ENCODE measurements at regions not wholly inside any gene's neighbourhood (a gene's known extent, or its start where the extent isn't known, plus 50 kb on each side); places are given as distances from the start of the nearest gene placed in this dataset.
"Not testable (repeated sequence)": the region's sequence is repeated elsewhere in the genome, so short reads cannot be mapped to it uniquely, and the experiment has no call there.

DNA sequence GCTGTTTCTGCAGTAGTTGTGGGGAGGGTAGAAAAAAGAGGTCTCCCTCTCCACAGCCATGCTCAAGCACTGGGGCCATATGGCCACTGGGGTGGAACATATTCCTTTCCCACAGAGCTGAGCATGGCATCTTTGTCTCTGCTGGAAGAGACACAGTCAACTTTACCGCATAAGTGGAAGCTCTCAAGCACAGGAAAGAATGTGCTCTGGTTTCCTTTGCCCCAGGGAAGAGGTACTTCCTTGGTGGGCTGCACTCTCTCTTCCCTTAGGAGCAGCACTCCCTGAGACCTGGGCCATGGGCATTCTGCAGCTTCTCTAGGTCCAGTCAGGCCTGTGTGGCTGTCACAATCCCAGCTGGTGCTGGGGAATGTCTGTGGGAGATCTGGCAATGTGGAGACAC, 168.5 kb upstream of the ACTBL2 start:
- DNase-seq: no peak

DNA sequence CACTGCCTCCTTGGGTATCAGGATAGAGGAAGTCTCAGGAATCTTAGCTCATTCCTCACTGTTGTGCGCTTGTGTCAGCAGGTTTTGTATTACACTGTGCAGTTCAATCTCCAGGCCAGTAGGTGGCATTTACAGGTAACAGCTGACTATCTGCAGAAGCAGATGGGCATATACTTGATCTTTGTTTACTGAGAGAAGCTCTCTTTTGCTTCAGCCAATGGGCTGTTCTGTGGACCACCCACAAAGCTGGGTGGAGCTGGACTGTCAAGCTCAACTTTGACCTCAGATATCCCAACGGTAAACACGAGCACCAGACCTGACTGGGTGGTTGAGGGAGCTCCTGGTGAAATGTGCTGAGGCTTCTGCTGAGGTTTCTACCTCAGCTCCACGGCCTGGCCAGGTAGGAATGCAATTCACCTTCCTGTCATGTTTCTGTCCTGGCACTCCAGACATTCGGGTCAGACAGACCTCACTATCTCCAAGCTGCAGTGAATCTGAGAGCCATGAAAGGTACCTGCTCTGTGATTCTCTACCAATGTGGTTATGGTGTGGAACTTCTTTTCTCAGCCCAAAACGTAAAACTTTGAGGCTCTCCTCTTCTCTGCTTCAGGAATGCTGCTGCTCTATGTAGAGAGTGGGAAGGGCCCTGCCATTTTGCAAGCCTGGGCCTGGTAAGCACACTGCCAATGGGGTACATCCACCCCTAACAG, 167.9 kb upstream of the ACTBL2 start:
- no peak for DNase-seq

DNA sequence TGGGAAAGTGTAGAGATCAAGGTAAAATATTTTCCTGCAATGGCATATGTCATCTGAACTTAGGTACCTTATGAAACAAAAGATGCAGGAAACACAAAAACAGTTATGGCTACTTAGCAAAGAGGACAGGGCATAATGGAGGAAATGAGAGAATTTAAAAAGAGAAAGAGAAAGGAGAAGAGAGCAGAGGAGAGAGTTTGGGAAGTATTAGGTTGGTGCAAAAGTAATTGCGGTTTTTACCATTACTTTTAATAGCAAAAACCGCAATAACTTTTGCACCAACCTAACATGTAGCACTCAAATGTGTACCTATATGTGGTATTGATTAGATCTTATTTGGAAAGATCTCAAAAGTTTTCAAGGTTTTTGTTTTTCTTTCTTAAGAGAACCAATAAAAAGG, 160.1 kb upstream of the ACTBL2 start:
- DNase-seq: no peak

DNA sequence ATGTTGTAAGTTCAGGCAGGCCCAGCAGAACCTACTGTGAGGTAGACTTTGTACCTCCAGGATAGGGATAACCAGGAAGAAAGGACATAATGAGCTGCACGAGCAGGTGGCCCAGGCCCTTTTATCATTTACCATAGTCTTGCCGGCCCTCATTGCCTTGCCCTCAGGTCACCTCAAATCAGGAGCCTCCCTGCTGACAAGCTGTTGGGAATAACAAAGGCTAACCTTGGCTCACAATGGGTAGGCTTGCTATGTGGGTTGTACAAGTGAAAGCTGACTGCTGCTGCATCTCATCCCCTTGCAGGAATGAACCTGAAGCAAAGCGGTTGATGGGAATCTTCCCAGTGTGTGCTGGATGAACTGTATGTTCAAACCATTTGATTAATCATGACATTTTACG, 159.5 kb upstream of the ACTBL2 start:
- no peak for DNase-seq

DNA sequence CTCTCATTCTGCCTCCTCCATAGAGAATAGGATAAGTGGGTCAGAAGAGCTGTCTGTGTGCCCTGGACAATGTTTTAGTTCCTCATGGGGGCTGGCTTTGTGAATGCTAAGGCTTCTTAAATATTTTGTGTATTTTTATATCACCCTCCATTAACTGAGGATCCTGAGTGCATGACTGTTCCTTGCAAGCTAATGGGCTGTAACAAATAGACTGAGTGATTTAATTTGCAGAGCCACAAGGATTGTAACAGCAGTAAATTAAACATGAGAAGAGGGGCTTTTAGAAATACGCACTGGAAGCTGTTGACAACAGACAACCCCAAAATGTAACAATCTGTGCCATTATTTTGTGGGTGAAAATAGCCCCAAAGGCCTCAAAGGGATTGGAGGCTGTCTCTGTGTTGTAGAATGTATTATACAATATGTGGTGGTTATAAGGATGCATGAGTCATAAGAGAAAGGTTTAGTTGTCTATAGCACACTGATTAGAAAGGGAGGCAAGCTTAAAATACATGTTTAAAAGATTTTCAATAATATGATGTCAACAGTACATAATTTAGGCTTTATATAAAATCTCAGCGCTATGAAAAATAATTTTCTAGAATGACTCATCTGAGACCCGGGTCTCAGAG, 152.7 kb upstream of the ACTBL2 start:
- DNase-seq: no peak

DNA sequence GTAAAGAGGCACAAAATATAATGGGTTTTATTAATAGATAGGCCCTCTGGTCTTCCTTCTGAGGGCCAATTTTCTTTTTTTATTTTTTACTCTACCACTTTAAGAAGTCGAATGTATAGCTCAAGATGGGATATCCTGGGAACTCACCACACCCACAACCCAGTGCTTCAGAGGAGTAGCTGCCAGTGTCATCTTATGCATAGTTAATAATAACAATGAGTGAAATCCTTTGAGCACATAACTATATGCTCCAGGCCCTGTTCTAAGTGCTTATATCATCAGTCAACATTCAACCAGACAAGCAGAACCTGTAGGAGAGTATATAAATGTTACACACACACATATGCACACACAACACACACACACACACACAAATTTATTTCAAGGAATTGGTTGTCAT, 150.3 kb upstream of the ACTBL2 start:
- no peak for DNase-seq

DNA sequence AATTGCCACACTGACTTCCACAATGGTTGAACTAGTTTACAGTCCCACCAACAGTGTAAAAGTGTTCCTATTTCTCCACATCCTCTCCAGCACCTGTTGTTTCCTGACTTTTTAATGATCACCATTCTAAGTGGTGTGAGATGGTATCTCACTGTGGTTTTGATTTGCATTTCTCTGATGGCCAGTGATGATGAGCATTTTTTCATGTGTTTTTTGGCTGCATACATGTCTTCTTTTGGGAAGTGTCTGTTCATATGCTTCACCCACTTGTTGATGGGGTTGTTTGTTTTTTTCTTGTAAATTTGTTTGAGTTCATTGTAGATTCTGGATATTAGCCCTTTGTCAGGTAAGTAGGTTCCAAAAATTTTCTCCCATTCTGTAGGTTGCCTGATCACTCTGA, 148.5 kb upstream of the ACTBL2 start:
- not testable (repeated sequence) for DNase-seq

DNA sequence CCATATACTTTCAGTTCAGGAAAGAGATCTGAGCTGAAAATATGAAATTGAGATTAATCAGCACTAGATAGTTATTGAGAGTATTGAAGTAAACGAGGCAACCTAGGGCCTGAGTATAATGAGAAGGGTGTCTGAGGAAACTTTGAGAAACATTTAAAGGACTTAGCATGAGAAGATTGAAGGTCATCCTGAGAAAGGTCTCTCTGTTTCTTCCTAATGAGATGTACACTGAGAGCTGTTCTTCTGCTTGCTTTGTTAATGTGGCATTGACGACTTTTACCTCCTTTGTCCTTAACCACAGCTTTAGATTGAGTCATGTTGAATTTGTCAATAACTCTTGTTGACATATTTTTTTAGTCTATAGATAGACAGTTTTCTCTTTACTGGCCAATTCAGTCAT, 145.1 kb upstream of the ACTBL2 start:
- no peak for DNase-seq

DNA sequence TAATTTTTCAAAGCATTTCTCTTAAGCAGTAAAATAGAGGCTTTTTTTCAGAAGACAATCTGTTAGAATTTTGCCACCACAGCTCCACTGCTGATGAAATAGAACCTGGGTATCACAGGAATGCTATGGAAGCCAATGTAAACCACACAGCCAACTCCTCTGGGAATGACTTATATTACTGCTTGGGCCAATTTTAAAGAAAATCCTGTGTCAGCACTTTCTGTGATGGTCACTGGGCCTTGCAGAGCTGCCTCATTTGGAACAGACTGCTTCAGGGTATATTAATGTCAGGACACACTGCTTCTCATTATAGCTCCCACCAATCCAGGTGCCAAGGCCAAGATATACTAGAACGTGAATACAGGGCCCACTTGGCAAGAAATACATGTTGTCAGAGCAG, 144.1 kb upstream of the ACTBL2 start:
- no peak for DNase-seq

DNA sequence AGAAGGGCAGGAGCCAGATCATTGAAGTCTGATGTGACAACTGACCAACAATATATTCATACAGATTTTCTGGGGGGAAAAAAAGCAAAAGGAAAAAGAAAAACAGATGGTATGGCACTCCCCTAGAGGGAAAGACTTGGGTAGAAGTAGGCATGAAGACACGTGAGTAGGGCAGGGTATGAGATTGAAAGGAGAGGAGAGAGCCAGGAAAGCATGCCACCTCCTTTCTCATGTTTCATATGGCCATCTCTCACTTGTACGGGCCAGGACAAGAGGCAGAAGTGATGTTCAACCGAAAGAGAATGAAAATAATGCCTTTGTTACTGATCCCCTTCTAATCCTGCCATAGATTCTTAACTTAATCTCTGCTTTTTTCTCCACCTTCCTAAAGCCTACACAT, 139.0 kb upstream of the ACTBL2 start:
- DNase-seq: no peak

DNA sequence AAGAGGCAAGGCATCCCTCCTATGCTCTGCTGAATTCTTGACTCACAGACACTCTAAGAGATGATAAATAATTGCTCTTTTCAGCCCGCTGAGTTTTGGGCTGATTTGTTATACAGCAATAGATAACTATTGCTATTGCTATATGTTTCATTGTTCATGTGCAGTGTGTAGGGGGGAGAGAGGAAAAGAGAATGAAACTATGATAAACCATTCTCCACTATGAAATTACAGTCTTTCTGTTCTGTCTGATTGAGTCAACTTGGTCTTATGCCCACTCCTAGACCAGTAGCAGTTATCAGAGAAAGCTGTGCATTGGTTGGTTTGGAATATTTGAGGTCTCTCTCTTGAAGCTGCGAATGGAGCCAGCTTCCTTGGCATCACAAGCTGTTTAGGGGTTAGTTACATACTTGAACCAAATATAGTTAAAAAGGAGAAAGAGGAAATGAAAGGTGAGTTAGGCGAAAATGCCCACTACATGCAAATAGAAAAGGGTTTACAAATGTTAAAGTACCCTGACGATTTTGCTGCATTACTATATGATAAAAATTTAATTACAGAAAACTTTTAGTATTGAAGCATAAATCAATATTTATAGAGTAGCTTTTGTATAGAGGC, 136.3 kb upstream of the ACTBL2 start:
- no peak for DNase-seq

DNA sequence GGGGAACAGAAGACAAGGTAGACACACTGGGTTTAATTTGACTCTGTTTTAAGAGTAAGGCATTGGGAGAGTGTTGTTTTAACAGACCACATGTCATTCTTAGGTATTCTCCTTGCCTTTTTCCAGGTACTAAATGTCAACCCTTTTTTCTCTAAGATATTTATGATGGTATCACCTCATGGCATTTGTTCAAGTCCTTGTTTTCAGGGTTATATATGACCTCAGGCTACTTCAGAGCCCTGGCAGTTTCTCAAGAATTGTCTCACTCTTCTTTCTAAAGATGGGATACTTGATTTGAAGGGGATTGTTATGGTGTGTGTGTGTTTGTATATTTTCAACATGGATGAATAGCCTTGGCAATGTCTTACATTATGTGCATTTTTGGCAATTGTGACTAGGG, 131.1 kb upstream of the ACTBL2 start:
- DNase-seq: no peak

DNA sequence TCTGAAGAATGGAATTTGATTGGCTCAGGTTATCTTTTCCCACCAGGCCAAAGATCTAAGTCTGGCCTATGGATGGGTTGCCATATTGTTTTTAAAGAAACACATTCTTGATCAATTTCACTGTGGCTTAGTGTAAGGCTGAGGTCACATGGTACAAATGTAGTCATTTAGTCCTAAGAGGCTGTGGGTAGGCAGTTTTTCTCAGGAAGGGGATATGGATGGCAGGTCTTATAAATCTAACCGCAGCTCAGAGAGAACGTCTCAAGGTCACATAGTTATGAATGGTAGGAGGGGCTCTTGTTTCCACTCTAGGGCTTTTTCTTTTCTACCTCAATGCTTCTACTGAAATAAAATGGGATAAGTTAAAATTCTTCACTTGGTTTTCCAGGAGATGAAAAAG, 128.6 kb upstream of the ACTBL2 start:
- no peak for DNase-seq

DNA sequence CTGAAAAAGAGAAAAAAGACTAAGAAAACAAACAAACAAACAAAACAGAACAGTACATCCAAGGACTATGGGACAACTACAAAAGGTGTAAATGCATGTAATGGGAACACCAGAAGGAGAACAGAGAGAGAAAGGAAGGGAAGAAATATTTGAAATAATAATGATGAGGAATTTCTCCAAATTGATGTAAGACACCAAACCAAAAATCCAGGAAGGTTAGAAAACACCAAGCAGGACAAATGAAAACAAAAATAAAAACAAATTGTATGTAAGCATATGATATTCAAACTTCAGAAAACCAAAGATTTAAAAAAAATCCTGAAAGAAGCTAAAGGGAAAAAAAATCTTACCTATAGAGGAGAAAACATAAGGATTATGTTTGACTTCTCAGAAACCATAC, 125.9 kb upstream of the ACTBL2 start:
- DNase-seq: no peak

DNA sequence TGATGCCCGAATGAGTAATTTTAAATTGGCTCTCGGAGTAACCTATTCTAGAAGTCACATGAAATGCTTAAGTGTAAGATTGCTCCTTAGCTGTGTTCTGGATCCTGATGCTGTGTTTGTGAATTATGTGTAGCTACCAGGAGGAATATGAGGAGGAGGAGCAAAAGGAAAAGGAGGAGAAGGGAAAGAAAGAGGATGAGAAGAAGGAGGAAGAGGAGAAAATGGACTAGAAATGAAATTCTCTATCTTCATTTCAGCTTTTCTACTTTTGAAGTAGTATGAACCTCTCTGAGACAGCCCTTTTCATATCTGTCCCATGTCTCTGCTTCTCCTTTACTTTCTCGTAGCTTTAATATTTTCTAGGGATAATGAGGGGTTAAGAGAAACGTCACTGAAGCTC, 119.4 kb upstream of the ACTBL2 start:
- no peak for DNase-seq

DNA sequence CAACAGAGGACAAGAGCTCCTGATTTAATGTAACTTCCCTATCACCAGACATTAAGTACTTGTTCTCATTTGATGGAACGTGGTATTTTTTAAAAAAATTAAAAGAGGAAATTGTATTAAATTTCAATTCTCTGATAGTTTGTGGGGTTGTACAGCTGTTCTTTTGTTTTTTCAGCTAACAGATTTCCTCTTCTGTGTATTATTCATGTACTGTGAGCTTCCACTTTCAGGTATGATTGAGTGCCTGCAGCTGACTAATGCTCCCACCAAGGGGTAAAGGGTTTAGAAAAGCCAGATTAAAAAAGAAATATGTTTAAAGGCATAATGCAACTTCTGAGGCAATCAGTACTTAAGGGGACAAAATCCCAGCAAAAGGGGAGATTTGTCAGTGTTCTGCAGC, 117.7 kb upstream of the ACTBL2 start:
- DNase-seq: no peak

DNA sequence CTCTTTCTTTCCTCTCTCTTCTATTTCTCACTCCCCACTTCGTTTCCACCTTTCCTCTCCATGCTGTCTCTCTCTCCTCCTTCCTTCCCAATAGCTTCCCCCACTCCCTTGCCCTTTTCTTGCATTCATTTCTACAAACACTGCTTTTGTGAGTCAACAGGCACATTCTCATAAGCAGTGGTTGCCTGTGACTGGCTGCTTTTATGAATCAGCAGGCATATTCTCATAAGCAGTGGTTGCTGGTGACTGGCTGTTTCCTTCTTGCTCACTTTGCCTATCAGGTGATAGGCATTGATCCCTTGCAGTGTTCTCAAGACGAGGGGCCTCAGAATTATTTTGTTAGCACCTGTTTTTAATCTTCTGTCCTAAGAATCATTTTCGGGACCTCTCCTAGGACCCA, 116.1 kb upstream of the ACTBL2 start:
- DNase-seq: no peak

DNA sequence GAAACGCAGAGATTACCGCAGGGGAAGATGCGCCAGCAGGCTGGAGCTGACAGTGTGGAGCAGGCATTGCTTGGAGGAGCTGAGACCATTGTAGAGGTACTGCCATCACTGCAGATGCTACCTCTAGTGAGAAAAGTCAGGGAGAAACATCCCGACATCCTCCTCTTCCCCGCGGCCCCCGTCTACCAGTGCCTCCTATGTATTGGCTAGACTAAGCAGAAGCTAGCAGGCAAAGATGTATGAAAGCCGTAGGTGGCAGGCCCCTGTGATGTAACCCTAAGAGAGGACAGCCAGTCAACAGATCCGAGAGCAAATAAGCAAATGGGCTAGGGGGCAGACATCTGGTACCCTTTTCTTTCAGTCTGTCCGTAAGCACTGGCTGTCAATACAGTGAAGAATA, 115.5 kb upstream of the ACTBL2 start:
- no peak for DNase-seq

DNA sequence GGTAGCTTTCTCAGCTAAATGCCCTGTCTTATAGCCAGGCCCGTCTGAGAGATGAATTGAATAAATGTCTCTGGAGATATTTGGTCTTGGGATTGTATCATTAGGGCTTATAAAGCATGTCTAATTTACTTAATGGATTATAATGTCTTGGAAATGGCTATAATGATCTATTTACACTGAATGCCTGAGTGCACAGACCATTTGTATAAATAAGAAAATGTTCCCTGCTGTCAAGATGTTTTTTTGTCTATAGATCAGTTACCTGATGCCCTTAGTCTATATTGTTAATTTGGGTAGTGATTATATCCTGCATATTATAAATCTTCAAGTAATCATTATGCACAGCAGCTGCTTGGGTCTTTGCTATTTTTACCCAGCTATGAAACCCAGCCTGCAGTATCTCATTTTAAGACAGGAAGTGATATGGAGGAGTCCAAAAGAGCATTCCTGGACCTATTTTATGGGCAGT, 112.9 kb upstream of the ACTBL2 start:
- no peak for DNase-seq

DNA sequence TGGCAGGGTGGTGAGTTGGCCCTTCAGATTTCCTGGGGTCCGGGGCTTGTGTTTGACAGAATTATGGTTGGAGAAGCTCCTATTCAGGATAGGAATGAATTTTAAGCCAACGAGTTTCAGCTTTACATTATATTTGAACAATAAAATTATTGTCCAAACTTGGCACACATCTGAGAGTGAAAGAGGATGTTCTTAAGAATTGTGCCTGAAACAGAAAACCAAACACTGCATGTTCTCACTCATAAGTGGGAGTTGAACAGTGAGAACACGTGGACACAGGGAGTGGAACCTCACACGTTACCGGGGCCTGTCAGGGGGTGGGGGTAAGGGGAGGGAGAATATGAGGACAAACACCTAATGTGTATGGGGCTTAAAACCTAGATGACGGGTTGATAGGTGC, 111.8 kb upstream of the ACTBL2 start:
- DNase-seq: no peak

DNA sequence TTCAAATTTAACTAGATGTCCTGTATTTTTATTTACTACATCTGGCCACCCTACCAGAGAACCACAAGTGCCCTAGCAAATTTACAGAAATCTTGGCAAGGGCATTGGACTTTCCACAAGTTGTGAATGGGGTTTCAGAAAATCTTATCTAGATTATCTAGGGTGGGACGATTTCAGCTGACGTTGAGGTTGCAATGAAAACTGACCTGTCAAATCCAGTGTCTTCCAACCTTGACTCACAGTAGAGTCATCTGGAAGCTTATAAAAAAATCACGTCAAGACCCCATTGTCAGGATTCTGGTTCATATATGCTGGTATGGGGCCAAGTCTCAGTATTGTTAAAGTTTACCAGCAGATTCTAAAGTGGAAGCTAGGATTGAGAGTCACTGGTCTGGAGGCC, 109.6 kb upstream of the ACTBL2 start:
- no peak for DNase-seq

DNA sequence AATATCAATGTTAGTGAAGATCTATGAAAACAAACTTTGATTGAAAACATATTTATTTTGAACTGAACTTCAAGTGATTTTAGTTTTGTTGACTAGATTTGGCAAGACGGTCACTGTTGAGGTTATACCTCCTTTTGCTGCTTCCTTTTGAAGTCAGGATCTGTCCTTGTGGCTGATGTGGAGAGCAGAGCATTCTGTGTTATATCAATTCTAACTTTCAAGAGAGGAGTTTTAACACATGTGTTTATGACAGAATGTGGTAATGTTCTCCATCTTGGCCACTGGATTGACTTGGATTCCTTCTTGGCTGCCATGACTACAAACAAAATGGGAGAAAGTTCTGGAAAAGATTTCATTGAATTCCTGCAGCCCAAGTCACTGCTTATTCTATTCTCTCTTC, 104.0 kb upstream of the ACTBL2 start:
- DNase-seq: no peak

DNA sequence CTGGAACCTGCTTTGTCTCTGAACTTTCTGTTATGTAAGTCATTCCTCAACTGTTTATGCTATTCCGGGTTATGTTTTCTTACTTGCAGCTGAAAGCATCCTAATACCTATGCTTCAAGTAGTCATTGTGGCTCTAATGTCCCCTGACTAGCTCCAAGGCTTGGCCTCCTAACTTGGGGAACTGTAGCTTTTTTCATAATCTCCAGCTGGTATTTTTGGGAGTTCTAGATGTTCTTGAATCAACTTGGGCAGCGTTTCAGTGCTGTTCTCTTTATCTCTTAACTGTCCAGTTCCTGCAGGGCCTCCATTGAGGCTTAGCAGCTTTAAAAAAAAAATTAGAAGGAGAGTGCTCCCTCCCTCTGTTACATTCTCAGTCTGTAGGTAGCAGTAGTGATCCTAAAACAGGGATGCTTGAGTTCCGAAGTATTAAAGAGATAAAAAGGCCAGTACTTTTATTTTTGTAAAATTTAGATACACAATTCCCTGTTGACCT, 100.0 kb upstream of the ACTBL2 start:
- no peak for DNase-seq

DNA sequence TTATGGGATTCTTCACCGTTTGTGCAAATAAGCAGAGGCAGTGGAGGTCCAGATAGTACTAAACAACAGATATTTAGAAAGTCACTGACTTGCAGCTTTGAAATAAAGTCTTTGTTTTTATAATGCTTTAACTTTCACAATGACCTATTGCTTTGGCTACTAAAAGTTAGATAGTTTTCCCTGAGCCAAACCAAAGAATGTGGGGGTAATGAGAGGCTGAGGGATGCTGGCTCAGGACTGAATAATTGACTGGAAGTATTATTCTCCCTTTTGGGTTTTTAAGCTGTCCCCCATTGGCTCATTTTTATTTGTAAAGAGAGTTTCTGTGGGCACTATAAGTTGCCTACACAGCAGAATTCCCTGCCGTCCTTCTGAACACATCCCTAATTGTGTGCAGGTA, 99.2 kb upstream of the ACTBL2 start:
- no peak for DNase-seq

DNA sequence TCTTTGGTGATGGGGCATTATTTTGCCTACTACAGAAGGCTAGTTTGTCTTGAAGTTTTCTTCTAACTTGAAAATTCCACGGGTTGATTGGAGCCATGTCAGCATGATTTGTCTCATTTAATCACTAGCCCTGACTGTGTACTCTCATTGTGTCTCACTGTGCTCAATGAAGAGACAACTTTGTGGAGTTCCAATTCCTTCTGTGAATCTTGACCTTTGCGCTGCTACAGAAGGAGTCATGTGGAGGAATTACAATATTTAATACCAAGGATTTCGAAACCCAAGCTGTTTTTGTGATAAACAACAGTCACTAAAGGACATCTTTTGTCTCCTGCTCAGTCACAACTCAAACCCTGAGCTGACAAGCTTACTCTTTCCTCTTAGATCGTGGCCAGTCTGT, 98.6 kb upstream of the ACTBL2 start:
- no peak for DNase-seq

Measured in activated T-cell treated with anti-CD3 and anti-CD28 coated beads for 4 hours (primary cell).